T-cell (primary cell): ENCODE measurements at regions not wholly inside any gene's neighbourhood (a gene's known extent, or its start where the extent isn't known, plus 50 kb on each side); places are given as distances from the start of the nearest gene placed in this dataset.
"Not testable (repeated sequence)": the region's sequence is repeated elsewhere in the genome, so short reads cannot be mapped to it uniquely, and the experiment has no call there.

ENCODE experiments used
- ATAC-seq, 4 experiments: fragments of 200-7000 bp in 3 of 4; fragments of 150-1000 bp in 1 of 4; cut with Tn5 transposase; replicated peaks in 1 of 4; 1 replicate in 3 of 4; 2 replicates in 1 of 4; pipeline ENCODE4 v1.10.0; 2021; ENCODE audit warnings: moderate library complexity in 3 of 4, mild to moderate bottlenecking in 2 of 4, moderate number of reproducible peaks in 1 of 4
- CTCF ChIA-PET, 2 donors: fragments of 300-600 bp; sonication (Branson Sonifier 250); formaldehyde crosslinking; loops; one replicate each; lab custom pipeline; 2022; ENCODE audit warnings: antibody characterized with exemption in 2 of 2; lab: Charles Lee
- POLR2A ChIA-PET, 2 donors: fragments of 300-600 bp; sonication (Branson Sonifier 250); formaldehyde crosslinking; loops; one replicate each; lab custom pipeline; 2022; ENCODE audit warnings: antibody characterized with exemption in 2 of 2; lab: Charles Lee
- DNase-seq, 35 experiments: peaks; one replicate each; pipeline versions ENCODE4 v3.0.0 to v3.0.0-alpha.2; 2013 to 2023
- H3K27ac ChIP-seq: one replicate; pipeline ENCODE4 v1.5.1; 2013; ENCODE audit warnings: low read length
- H3K27me3 ChIP-seq, 2 experiments: replicated peaks in 1 of 2; 1 replicate in 1 of 2; 2 replicates in 1 of 2; pipeline versions ENCODE4 v1.6.1 to v1.7.0; 2013; ENCODE audit warnings: low read length in 1 of 2, mixed read lengths in 1 of 2; ENCODE audit not compliant: control insufficient read depth in 2 of 2, insufficient read depth in 2 of 2; ENCODE audit errors: extremely low read depth in 1 of 2
- H3K36me3 ChIP-seq, 2 donors: 1 replicate in 1 of 2; 2 replicates in 1 of 2; pipeline versions ENCODE4 v1.6.1 to v1.7.0; 2013; ENCODE audit warnings: low read length in 1 of 2; ENCODE audit not compliant: control insufficient read depth in 2 of 2, insufficient read depth in 1 of 2; ENCODE audit errors: extremely low read depth in 1 of 2
- H3K4me1 ChIP-seq, 2 experiments: 1 replicate in 1 of 2; 2 replicates in 1 of 2; pipeline versions ENCODE4 v1.6.1 to v1.7.0; 2013; ENCODE audit warnings: low read length in 2 of 2, mixed read lengths in 1 of 2; ENCODE audit not compliant: insufficient read depth in 2 of 2, control insufficient read depth in 1 of 2; ENCODE audit errors: extremely low read depth in 1 of 2
- H3K4me3 ChIP-seq, 2 donors: 1 replicate in 1 of 2; 2 replicates in 1 of 2; pipeline versions ENCODE4 v1.5.1 to v1.7.0; 2013; ENCODE audit warnings: mild to moderate bottlenecking in 2 of 2, low read length in 1 of 2, moderate library complexity in 1 of 2; ENCODE audit not compliant: control insufficient read depth in 1 of 2; ENCODE audit errors: extremely low read depth in 1 of 2
- H3K9me3 ChIP-seq: 2 replicates; pipeline ENCODE4 v1.7.0; 2013
- H3K27ac Mint-ChIP-seq, 2 donors: one replicate each; pipeline ENCODE4 v1.8.0; 2020 to 2021; ENCODE audit warnings: mild to moderate bottlenecking in 2 of 2, mixed read lengths in 2 of 2
- H3K27me3 Mint-ChIP-seq, 2 donors: one replicate each; pipeline ENCODE4 v1.8.0; 2021 to 2022; ENCODE audit warnings: mixed read lengths in 2 of 2
- H3K36me3 Mint-ChIP-seq: one replicate; pipeline ENCODE4 v1.8.0; 2021; ENCODE audit warnings: mixed read lengths
- H3K4me1 Mint-ChIP-seq, 3 donors: one replicate each; pipeline ENCODE4 v1.8.0; 2020 to 2022; ENCODE audit warnings: mixed read lengths in 3 of 3, mild to moderate bottlenecking in 1 of 3
- H3K4me3 Mint-ChIP-seq, 3 donors: one replicate each; pipeline ENCODE4 v1.8.0; 2020 to 2022; ENCODE audit warnings: mild to moderate bottlenecking in 3 of 3, mixed read lengths in 3 of 3, moderate library complexity in 3 of 3
- H3K9me3 Mint-ChIP-seq, 3 donors: one replicate each; pipeline ENCODE4 v1.8.0; 2020 to 2022; ENCODE audit warnings: mixed read lengths in 3 of 3
- WGBS: methylation state at CpG from one replicate; pipeline ENCODE4 v1.1.5; 2013; ENCODE audit warnings: missing lambda C conversion rate; ENCODE audit not compliant: insufficient coverage; 5-methylcytosine and 5-hydroxymethylcytosine counted together

GRCh38 chrX:138110910-138111309 is 545.0 kb downstream of the ZIC3 start:
- CTCF ChIA-PET, H3K4me3 ChIP-seq, POLR2A ChIA-PET, H3K36me3 Mint-ChIP-seq, DNase-seq, H3K27ac ChIP-seq, H3K4me1 ChIP-seq, H3K4me3 Mint-ChIP-seq, H3K27me3 ChIP-seq, H3K27ac Mint-ChIP-seq, ATAC-seq, H3K9me3 Mint-ChIP-seq, H3K36me3 ChIP-seq, H3K9me3 ChIP-seq, H3K4me1 Mint-ChIP-seq: not testable (repeated sequence)
- WGBS = no CpG with 5 or more reads among the region's 3 CpGs
- H3K27me3 Mint-ChIP-seq = peaks cover 0 to 11% of the 10 kb centered on the region in 2 donors

GRCh38 chrX:138127314-138127713 is 561.4 kb downstream of the ZIC3 start:
- no peak for DNase-seq
- Histone ChIP-seq H3K36me3 (no peaks in the 10 kb centered on the region), H3K27me3 (no peaks in the 10 kb centered on the region), H3K9me3 (no peaks in the 10 kb centered on the region), H3K4me1 (no peaks in the 10 kb centered on the region), H3K4me3 (no peak overlapping the region), H3K27ac (no peak overlapping the region)
- Mint-ChIP-seq H3K4me1 (peaks cover 0 to 4% (median 0%) of the 10 kb centered on the region in 3 donors), H3K27ac (no peak overlapping the region), H3K9me3 (no peaks in the 10 kb centered on the region), H3K4me3 (no peak overlapping the region), H3K27me3 (peaks cover 1 to 34% of the 10 kb centered on the region in 2 donors), H3K36me3 (no peaks in the 10 kb centered on the region)
- CTCF ChIA-PET = interaction anchor here in 1 of 2 donors (1.0 to 1.5 kb wide), 3 partner anchors 10 to 12 kb away, joined by 4 read pairs; no protein-coding TSS in a partner anchor
- POLR2A ChIA-PET = no interaction called here
- WGBS = no CpG with 5 or more reads among the region's 8 CpGs
- no peak for ATAC-seq

GRCh38 chrX:138128027-138128671 is 562.2 kb downstream of the ZIC3 start:
- DNase-seq (peak in 3 of 35 experiments; percentile 0 to 19 (median 1)), ATAC-seq (no peak)
- Histone ChIP-seq H3K27me3 (no peaks in the 10 kb centered on the region), H3K27ac (no peak overlapping the region), H3K4me3 (no peak overlapping the region), H3K36me3 (no peaks in the 10 kb centered on the region), H3K9me3 (no peaks in the 10 kb centered on the region), H3K4me1 (no peaks in the 10 kb centered on the region)
- Mint-ChIP-seq H3K4me1 (peaks cover 0 to 4% (median 0%) of the 10 kb centered on the region in 3 donors), H3K27me3 (peaks cover 1 to 39% of the 10 kb centered on the region in 2 donors), H3K27ac (no peak overlapping the region), H3K9me3 (no peaks in the 10 kb centered on the region), H3K36me3 (no peaks in the 10 kb centered on the region), H3K4me3 (no peak overlapping the region)
- 0% methylated on average over 1 of the region's 8 CpGs for WGBS
- POLR2A ChIA-PET = no interaction called here
- CTCF ChIA-PET = interaction anchor here in 1 of 2 donors (0.5 to 1.5 kb wide), 2 partner anchors 11 to 1745 kb away, joined by 4 to 9 read pairs; no protein-coding TSS in a partner anchor

- ChIA-PET POLR2A (no interaction called here), CTCF (interaction anchor here in 1 of 2 donors (0.6 kb wide), 1 partner anchor 225 kb away, joined by 3 read pairs; no protein-coding TSS in a partner anchor)
- Histone ChIP-seq H3K4me3 (no peak overlapping the region), H3K9me3 (no peaks in the 10 kb centered on the region), H3K27ac (no peak overlapping the region), H3K27me3 (no peaks in the 10 kb centered on the region), H3K36me3 (no peaks in the 10 kb centered on the region), H3K4me1 (no peaks in the 10 kb centered on the region)
- no peaks in the 10 kb centered on the region for H3K4me1 Mint-ChIP-seq
- WGBS = no CpG with 5 or more reads among the region's 2 CpGs
- H3K9me3 Mint-ChIP-seq = no peaks in the 10 kb centered on the region
- no peak for ATAC-seq
- H3K4me3 Mint-ChIP-seq = no peak overlapping the region
- H3K27me3 Mint-ChIP-seq = peaks cover 0 to 3% of the 10 kb centered on the region in 2 donors
- no peak for DNase-seq
- H3K36me3 Mint-ChIP-seq = no peaks in the 10 kb centered on the region
- no peak overlapping the region for H3K27ac Mint-ChIP-seq
These were observed 560.8 kb downstream of the FGF13 start for GRCh38 chrX:138150709-138151108.

GRCh38 chrX:138157850-138158249 is 553.7 kb downstream of the FGF13 start:
- ATAC-seq = no peak
- no peaks in the 10 kb centered on the region for H3K27me3 ChIP-seq
- H3K4me1 ChIP-seq = no peaks in the 10 kb centered on the region
- Mint-ChIP-seq H3K36me3 (no peaks in the 10 kb centered on the region), H3K4me1 (no peaks in the 10 kb centered on the region), H3K27ac (no peak overlapping the region), H3K4me3 (no peak overlapping the region), H3K27me3 (peaks cover 0 to 4% of the 10 kb centered on the region in 2 donors), H3K9me3 (peaks cover 0 to 3% (median 0%) of the 10 kb centered on the region in 3 donors)
- ChIA-PET CTCF (no interaction called here), POLR2A (no interaction called here)
- H3K9me3 ChIP-seq = no peaks in the 10 kb centered on the region
- no peak for DNase-seq
- no peaks in the 10 kb centered on the region for H3K36me3 ChIP-seq
- no CpG with 5 or more reads among the region's 2 CpGs for WGBS
- H3K4me3 ChIP-seq = no peak overlapping the region
- H3K27ac ChIP-seq = no peak overlapping the region

GRCh38 chrX:138191998-138192397 is 519.5 kb downstream of the FGF13 start:
- DNase-seq = no peak
- no peaks in the 10 kb centered on the region for H3K36me3 Mint-ChIP-seq

More at GRCh38 chrX:138191998-138192397, 519.5 kb downstream of the FGF13 start:
- no peaks in the 10 kb centered on the region for H3K4me1 Mint-ChIP-seq
- no peaks in the 10 kb centered on the region for H3K36me3 ChIP-seq
- no peak for ATAC-seq
- H3K27me3 ChIP-seq = no peaks in the 10 kb centered on the region
- H3K27ac ChIP-seq = no peak overlapping the region
- H3K9me3 Mint-ChIP-seq = peaks cover 0 to 3% (median 0%) of the 10 kb centered on the region in 3 donors
- no CpG with 5 or more reads among the region's 1 CpG for WGBS
- H3K4me3 ChIP-seq = no peak overlapping the region
- no peaks in the 10 kb centered on the region for H3K9me3 ChIP-seq
- H3K27ac Mint-ChIP-seq = no peak overlapping the region
- ChIA-PET CTCF (no interaction called here), POLR2A (no interaction called here)
- no peaks in the 10 kb centered on the region for H3K4me1 ChIP-seq
- no peak overlapping the region for H3K4me3 Mint-ChIP-seq
- H3K27me3 Mint-ChIP-seq = no peaks in the 10 kb centered on the region
